ENCODE measurements at regions not wholly inside any gene's neighbourhood (a gene's known extent, or its start where the extent isn't known, plus 50 kb on each side); places are given as distances from the start of the nearest gene placed in this dataset.

- no peak for TF ChIP-seq MXI1 (IDR thresholded peaks at IDR 0.05; ENCODE audit: borderline replicate concordance, low read depth, low read length)
- no peak for TF ChIP-seq CTCF (conservative IDR thresholded peaks at IDR 0.05; ENCODE audit: low read depth, low read length)
- no peak for TF ChIP-seq RCOR1 (IDR thresholded peaks at IDR 0.05; ENCODE audit: insufficient replicate concordance, low read length)
Observed at GRCh38 chr14:85728476-85729065, 198.6 kb downstream of the FLRT2 start.

Measured in IMR-90 (cell line).